ENCODE measurements at regions not wholly inside any gene's neighbourhood (a gene's known extent, or its start where the extent isn't known, plus 50 kb on each side); places are given as distances from the start of the nearest gene placed in this dataset.

DNA sequence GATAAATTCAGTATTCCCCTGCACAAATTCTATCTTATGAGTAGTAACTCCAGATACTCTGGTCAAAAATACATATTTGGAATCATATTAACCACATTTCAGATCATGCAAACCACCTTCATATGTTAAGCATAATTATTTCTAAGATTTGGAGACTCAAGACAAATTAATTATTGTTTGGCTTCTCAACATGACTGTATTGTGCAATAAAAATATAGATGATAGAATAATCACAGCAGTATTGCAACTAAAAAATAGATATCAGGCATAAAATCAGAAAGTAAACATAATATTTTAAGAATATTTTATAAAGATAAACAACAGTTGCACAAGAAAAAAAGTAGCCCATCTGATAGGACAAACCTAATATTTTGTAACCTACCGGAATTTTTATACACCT is 1767.6 kb upstream of the NUDT12 start:
- no peak for DNase-seq
- Histone ChIP-seq H3K4me3 (ENCODE audit: low read length) (no peak overlapping the region), H3K27me3 (ENCODE audit: control insufficient read depth, insufficient read depth, low read length, poor library complexity, severe bottlenecking) (no peaks in the 10 kb centered on the region), H3K36me3 (ENCODE audit: control insufficient read depth, insufficient read depth, low read length) (no peaks in the 10 kb centered on the region), H3K27ac (ENCODE audit: low read depth, low read length) (no peak overlapping the region), H3K9me3 (ENCODE audit: control insufficient read depth, low read length) (no peaks in the 10 kb centered on the region), H3K9ac (ENCODE audit: extremely low read depth, low read length, poor library complexity, severe bottlenecking) (no peak overlapping the region), H3K4me1 (ENCODE audit: control insufficient read depth, insufficient read depth, low read length) (no peaks in the 10 kb centered on the region)
- TF ChIP-seq, protein P1, sequence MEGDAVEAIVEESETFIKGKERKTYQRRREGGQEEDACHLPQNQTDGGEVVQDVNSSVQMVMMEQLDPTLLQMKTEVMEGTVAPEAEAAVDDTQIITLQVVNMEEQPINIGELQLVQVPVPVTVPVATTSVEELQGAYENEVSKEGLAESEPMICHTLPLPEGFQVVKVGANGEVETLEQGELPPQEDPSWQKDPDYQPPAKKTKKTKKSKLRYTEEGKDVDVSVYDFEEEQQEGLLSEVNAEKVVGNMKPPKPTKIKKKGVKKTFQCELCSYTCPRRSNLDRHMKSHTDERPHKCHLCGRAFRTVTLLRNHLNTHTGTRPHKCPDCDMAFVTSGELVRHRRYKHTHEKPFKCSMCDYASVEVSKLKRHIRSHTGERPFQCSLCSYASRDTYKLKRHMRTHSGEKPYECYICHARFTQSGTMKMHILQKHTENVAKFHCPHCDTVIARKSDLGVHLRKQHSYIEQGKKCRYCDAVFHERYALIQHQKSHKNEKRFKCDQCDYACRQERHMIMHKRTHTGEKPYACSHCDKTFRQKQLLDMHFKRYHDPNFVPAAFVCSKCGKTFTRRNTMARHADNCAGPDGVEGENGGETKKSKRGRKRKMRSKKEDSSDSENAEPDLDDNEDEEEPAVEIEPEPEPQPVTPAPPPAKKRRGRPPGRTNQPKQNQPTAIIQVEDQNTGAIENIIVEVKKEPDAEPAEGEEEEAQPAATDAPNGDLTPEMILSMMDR (conservative IDR thresholded peaks at IDR 0.05), result no peak
- H3K4me1 Mint-ChIP-seq, result no peaks in the 10 kb centered on the region
- H3K4me3 Mint-ChIP-seq, result no peak overlapping the region
- no peaks in the 10 kb centered on the region for H3K36me3 Mint-ChIP-seq (ENCODE audit: low read depth)
- peaks cover 5% of the 10 kb centered on the region for H3K9me3 Mint-ChIP-seq
- H3K27me3 Mint-ChIP-seq (ENCODE audit: insufficient read depth), result no peaks in the 10 kb centered on the region
- H3K27ac Mint-ChIP-seq, result no peak overlapping the region
- WGBS, 2 experiments (ENCODE audit: insufficient coverage in 1 of 2, insufficient read length in 1 of 2), result 83 to 92% methylated on average over 1 of the region's 1 CpG

DNA sequence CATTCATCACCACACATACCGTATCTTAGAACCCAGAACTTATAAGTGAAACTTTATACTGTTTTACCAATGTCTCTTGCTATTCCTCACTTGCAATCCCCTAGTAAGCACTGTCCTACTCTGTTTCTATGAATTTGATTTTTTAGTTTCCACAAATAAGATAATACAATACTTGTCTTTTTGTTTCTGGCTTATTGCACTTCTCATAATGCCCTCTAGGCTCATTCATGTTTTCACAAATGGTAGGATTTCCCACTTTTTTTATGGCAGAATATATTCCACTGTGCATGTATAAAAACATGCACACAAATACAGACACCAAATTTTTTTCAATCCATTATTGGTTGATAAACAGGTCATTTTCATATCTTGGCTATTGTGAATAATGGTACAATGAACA is 1742.3 kb upstream of the NUDT12 start:
- H3K9ac ChIP-seq (ENCODE audit: extremely low read depth, low read length, poor library complexity, severe bottlenecking), result no peak overlapping the region
- TF ChIP-seq, protein P1 (conservative IDR thresholded peaks at IDR 0.05), result peak; percentile 67
- no peak for DNase-seq
- H3K4me3 ChIP-seq (ENCODE audit: low read length), result no peak overlapping the region
- Mint-ChIP-seq H3K4me1 (no peaks in the 10 kb centered on the region), H3K36me3 (ENCODE audit: low read depth) (no peaks in the 10 kb centered on the region), H3K27ac (no peak overlapping the region), H3K27me3 (ENCODE audit: insufficient read depth) (no peaks in the 10 kb centered on the region), H3K4me3 (no peak overlapping the region), H3K9me3 (peaks cover 5% of the 10 kb centered on the region)
- no peaks in the 10 kb centered on the region for H3K36me3 ChIP-seq (ENCODE audit: control insufficient read depth, insufficient read depth, low read length)
- H3K9me3 ChIP-seq (ENCODE audit: control insufficient read depth, low read length), result peaks cover 5% of the 10 kb centered on the region
- no peak overlapping the region for H3K27ac ChIP-seq (ENCODE audit: low read depth, low read length)
- no peaks in the 10 kb centered on the region for H3K4me1 ChIP-seq (ENCODE audit: control insufficient read depth, insufficient read depth, low read length)
- H3K27me3 ChIP-seq (ENCODE audit: control insufficient read depth, insufficient read depth, low read length, poor library complexity, severe bottlenecking), result no peaks in the 10 kb centered on the region
- WGBS, 2 experiments (ENCODE audit: insufficient coverage in 1 of 2, insufficient read length in 1 of 2), result 96 to 100% methylated on average over 1 of the region's 1 CpG

- Histone ChIP-seq H3K27me3 (ENCODE audit: control insufficient read depth, insufficient read depth, low read length, poor library complexity, severe bottlenecking) (no peaks in the 10 kb centered on the region), H3K9me3 (ENCODE audit: control insufficient read depth, low read length) (peaks cover 15% of the 10 kb centered on the region), H3K4me3 (ENCODE audit: low read length) (no peak overlapping the region), H3K9ac (ENCODE audit: extremely low read depth, low read length, poor library complexity, severe bottlenecking) (no peak overlapping the region), H3K36me3 (ENCODE audit: control insufficient read depth, insufficient read depth, low read length) (no peaks in the 10 kb centered on the region), H3K4me1 (ENCODE audit: control insufficient read depth, insufficient read depth, low read length) (peaks cover 7% of the 10 kb centered on the region), H3K27ac (ENCODE audit: low read depth, low read length) (no peak overlapping the region)
- TF ChIP-seq, protein P1 (conservative IDR thresholded peaks at IDR 0.05), result no peak
- Mint-ChIP-seq H3K9me3 (peaks cover 9% of the 10 kb centered on the region), H3K36me3 (ENCODE audit: low read depth) (peaks cover 8% of the 10 kb centered on the region), H3K27me3 (ENCODE audit: insufficient read depth) (no peaks in the 10 kb centered on the region), H3K4me1 (peaks cover 12% of the 10 kb centered on the region), H3K4me3 (no peak overlapping the region), H3K27ac (no peak overlapping the region)
- no peak for DNase-seq
These were observed 1726.4 kb upstream of the NUDT12 start for GRCh38 chr5:105288946-105289345.

Data from endodermal cell (in vitro differentiated cells).